H9 (cell line): ENCODE measurements at regions not wholly inside any gene's neighbourhood (a gene's known extent, or its start where the extent isn't known, plus 50 kb on each side); places are given as distances from the start of the nearest gene placed in this dataset.
"Not testable (repeated sequence)": the region's sequence is repeated elsewhere in the genome, so short reads cannot be mapped to it uniquely, and the experiment has no call there.

Experiments
- DNase-seq: peaks from one replicate; pipeline ENCODE4 v3.0.0-alpha.2; 2017
- H2AFZ ChIP-seq: one replicate; pipeline ENCODE4 v1.6.1; 2013; ENCODE audit warnings: mild to moderate bottlenecking, low read length, control low read depth, moderate library complexity
- H2AK5ac ChIP-seq: 2 replicates; pipeline ENCODE4 v1.6.1; 2013; ENCODE audit warnings: low read length, control low read depth, mixed read lengths; ENCODE audit not compliant: insufficient read length
- H2BK120ac ChIP-seq: one replicate; pipeline ENCODE4 v1.6.1; 2013; ENCODE audit warnings: low read depth, mild to moderate bottlenecking, low read length, control low read depth, inconsistent platforms; ENCODE audit not compliant: poor library complexity, severe bottlenecking
- H2BK12ac ChIP-seq: 2 replicates; pipeline ENCODE4 v1.6.1; 2013; ENCODE audit warnings: low read length, control low read depth, mixed read lengths, low read depth; ENCODE audit not compliant: insufficient read length
- H2BK15ac ChIP-seq: 2 replicates; pipeline ENCODE4 v1.6.1; 2013; ENCODE audit warnings: low read depth, low read length, control low read depth
- H2BK20ac ChIP-seq: one replicate; pipeline ENCODE4 v1.6.1; 2013; ENCODE audit warnings: low read depth, mild to moderate bottlenecking, low read length, control low read depth, inconsistent platforms; ENCODE audit not compliant: poor library complexity, severe bottlenecking
- H2BK5ac ChIP-seq: 2 replicates; pipeline ENCODE4 v1.6.1; 2013; ENCODE audit warnings: low read length, control low read depth, mixed read lengths; ENCODE audit not compliant: insufficient read length
- H3K14ac ChIP-seq: 2 replicates; pipeline ENCODE4 v1.6.1; 2013; ENCODE audit warnings: low read length, control low read depth; ENCODE audit not compliant: insufficient read depth
- H3K18ac ChIP-seq: 2 replicates; pipeline ENCODE4 v1.6.1; 2013; ENCODE audit warnings: low read depth, mild to moderate bottlenecking, mixed read lengths, low read length, control low read depth; ENCODE audit not compliant: insufficient read length
- H3K23ac ChIP-seq: 2 replicates; pipeline ENCODE4 v1.6.1; 2013; ENCODE audit warnings: low read length, control low read depth, mixed read lengths, low read depth; ENCODE audit not compliant: insufficient read length
- H3K23me2 ChIP-seq: 2 replicates; pipeline ENCODE4 v1.6.1; 2013; ENCODE audit warnings: low read depth, mild to moderate bottlenecking, mixed read lengths, low read length, control low read depth; ENCODE audit not compliant: insufficient read length, poor library complexity, severe bottlenecking
- H3K27ac ChIP-seq: 2 replicates; pipeline ENCODE4 v1.5.1; 2013; ENCODE audit warnings: low read length, control low read depth, mixed read lengths, low read depth; ENCODE audit not compliant: insufficient read length
- H3K27me3 ChIP-seq: 2 replicates; pipeline ENCODE4 v1.6.1; 2013; ENCODE audit warnings: low read length, control low read depth, inconsistent platforms; ENCODE audit not compliant: insufficient read depth
- H3K4ac ChIP-seq: 2 replicates; pipeline ENCODE4 v1.6.1; 2013; ENCODE audit warnings: low read depth, mild to moderate bottlenecking, control low read depth, inconsistent platforms, low read length, moderate library complexity
- H3K4me1 ChIP-seq: 2 replicates; pipeline ENCODE4 v1.6.1; 2013; ENCODE audit warnings: low read length, control low read depth, inconsistent platforms; ENCODE audit not compliant: insufficient read depth
- H3K4me2 ChIP-seq: 2 replicates; pipeline ENCODE4 v1.6.1; 2013; ENCODE audit warnings: low read length, control low read depth, mixed read lengths; ENCODE audit not compliant: insufficient read length, insufficient read depth
- H3K56ac ChIP-seq: 2 replicates; pipeline ENCODE4 v1.6.1; 2013; ENCODE audit warnings: low read depth, mild to moderate bottlenecking, mixed read lengths, low read length, control low read depth; ENCODE audit not compliant: insufficient read length
- H3K79me1 ChIP-seq: 2 replicates; pipeline ENCODE4 v1.6.1; 2013; ENCODE audit warnings: low read depth, mild to moderate bottlenecking, moderate library complexity, low read length, control low read depth, inconsistent platforms; ENCODE audit not compliant: insufficient read depth, poor library complexity, severe bottlenecking
- H3K79me2 ChIP-seq: 2 replicates; pipeline ENCODE4 v1.6.1; 2013; ENCODE audit warnings: low read length, control low read depth, inconsistent platforms; ENCODE audit not compliant: insufficient read depth
- H3K9ac ChIP-seq: 2 replicates; pipeline ENCODE4 v1.6.1; 2013; ENCODE audit warnings: low read length, control low read depth, mixed read lengths; ENCODE audit not compliant: insufficient read length; ENCODE audit errors: extremely low read depth
- H3K9me3 ChIP-seq: one replicate; pipeline ENCODE4 v1.6.1; 2013; ENCODE audit warnings: low read depth, low read length, inconsistent platforms; ENCODE audit not compliant: control insufficient read depth
- H3T11ph ChIP-seq: one replicate; pipeline ENCODE4 v1.6.1; 2013; ENCODE audit warnings: mild to moderate bottlenecking, low read length, control low read depth, inconsistent platforms
- H4K20me1 ChIP-seq: one replicate; pipeline ENCODE4 v1.6.1; 2013; ENCODE audit not compliant: control insufficient read depth, insufficient read length, insufficient read depth
- H4K5ac ChIP-seq: 2 replicates; pipeline ENCODE4 v1.6.1; 2013; ENCODE audit warnings: low read depth, mild to moderate bottlenecking, mixed read lengths, low read length, control low read depth; ENCODE audit not compliant: insufficient read length
- H4K8ac ChIP-seq: replicated peaks from 2 replicates; pipeline ENCODE4 v1.6.1; 2013; ENCODE audit warnings: low read length, control low read depth, mixed read lengths, low read depth; ENCODE audit not compliant: insufficient read length
- H4K91ac ChIP-seq: 2 replicates; pipeline ENCODE4 v1.6.1; 2013; ENCODE audit warnings: low read depth, mild to moderate bottlenecking, moderate library complexity, mixed read lengths, low read length, control low read depth; ENCODE audit not compliant: insufficient read length
- H3K27ac Mint-ChIP-seq, 3 experiments: 2 replicates in 2 of 3; 3 replicates in 1 of 3; pipeline ENCODE4 v1.8.0; 2020 to 2021; ENCODE audit warnings: mixed read lengths in 3 of 3, mild to moderate bottlenecking in 1 of 3, moderate library complexity in 1 of 3
- H3K27me3 Mint-ChIP-seq: 2 replicates; pipeline ENCODE4 v1.8.0; 2021; ENCODE audit warnings: low read depth, mild to moderate bottlenecking, moderate library complexity, mixed read lengths
- H3K36me3 Mint-ChIP-seq, 3 experiments: 2 replicates in 2 of 3; 3 replicates in 1 of 3; pipeline ENCODE4 v1.8.0; 2020 to 2021; ENCODE audit warnings: low read depth in 3 of 3, mixed read lengths in 3 of 3; ENCODE audit not compliant: insufficient read depth in 1 of 3
- H3K4me1 Mint-ChIP-seq, 2 experiments: 2 replicates each; pipeline ENCODE4 v1.8.0; 2020; ENCODE audit warnings: mixed read lengths in 2 of 2
- H3K4me3 Mint-ChIP-seq, 2 experiments: 2 replicates in 1 of 2; 3 replicates in 1 of 2; pipeline ENCODE4 v1.8.0; 2020 to 2021; ENCODE audit warnings: mild to moderate bottlenecking in 2 of 2, mixed read lengths in 2 of 2, moderate library complexity in 1 of 2
- H3K9me3 Mint-ChIP-seq, 2 experiments: 2 replicates in 1 of 2; 3 replicates in 1 of 2; pipeline ENCODE4 v1.8.0; 2020; ENCODE audit warnings: mild to moderate bottlenecking in 2 of 2, mixed read lengths in 2 of 2, moderate library complexity in 1 of 2
- CTCF ChIP-seq: fragments of 200-600 bp; sonication (generic); conservative IDR thresholded peaks from 3 replicates; pipeline ENCODE4 v1.8.0; 2021; ENCODE audit warnings: antibody characterized with exemption, mild to moderate bottlenecking
- WGBS: extraction: QIAGEN DNeasy Blood & Tissue Kit; methylation state at CpG from one replicate; pipeline ENCODE4 v1.1.7; 2013; ENCODE audit warnings: missing lambda C conversion rate, low lambda C conversion rate, mixed read lengths; ENCODE audit not compliant: insufficient read length; ENCODE audit errors: extremely low coverage; 5-methylcytosine and 5-hydroxymethylcytosine counted together

GRCh38 chr4:79547851-79548250 lies 139.8 kb upstream of the GK2 start:
- H3K27me3 Mint-ChIP-seq: no peaks in the 10 kb centered on the region
- peaks cover 12 to 14% of the 10 kb centered on the region in 2 experiments for H3K4me1 Mint-ChIP-seq
- Histone ChIP-seq H2BK120ac (no peak overlapping the region), H4K91ac (no peak overlapping the region), H2AFZ (no peak overlapping the region), H4K5ac (no peak overlapping the region), H4K20me1 (no peaks in the 10 kb centered on the region), H3K18ac (no peak overlapping the region), H2BK15ac (no peak overlapping the region), H3K23ac (no peak overlapping the region), H3K9me3 (peaks cover 5% of the 10 kb centered on the region), H2AK5ac (no peak overlapping the region), H3K79me2 (no peaks in the 10 kb centered on the region), H3K27ac (no peak overlapping the region), H3K4ac (no peak overlapping the region), H3T11ph (no peak overlapping the region), H3K79me1 (no peaks in the 10 kb centered on the region), H3K27me3 (no peaks in the 10 kb centered on the region), H3K4me2 (no peak overlapping the region), H2BK12ac (no peak overlapping the region), H3K23me2 (no peaks in the 10 kb centered on the region), H4K8ac (no peak overlapping the region), H3K9ac (no peak overlapping the region), H3K56ac (no peak overlapping the region), H2BK20ac (no peak overlapping the region), H2BK5ac (no peak overlapping the region), H3K4me1 (no peaks in the 10 kb centered on the region), H3K14ac (no peak overlapping the region)
- DNase-seq: no peak
- H3K4me3 Mint-ChIP-seq: no peak overlapping the region
- H3K27ac Mint-ChIP-seq: no peak overlapping the region
- H3K9me3 Mint-ChIP-seq: peaks cover 4 to 12% of the 10 kb centered on the region in 2 experiments
- no peak for TF ChIP-seq CTCF
- no CpG with 5 or more reads among the region's 3 CpGs for WGBS
- H3K36me3 Mint-ChIP-seq: peaks cover 8 to 70% (median 9%) of the 10 kb centered on the region in 3 experiments

- not testable (repeated sequence) for H3K9me3 Mint-ChIP-seq, H2AK5ac ChIP-seq
- peaks cover 0 to 50% (median 0%) of the 10 kb centered on the region in 3 experiments; a peak in 2 of 7 replicates for H3K36me3 Mint-ChIP-seq
These were observed 137.3 kb upstream of the GK2 start for GRCh38 chr4:79545292-79545691.

More at GRCh38 chr4:79545292-79545691, 137.3 kb upstream of the GK2 start:
- not testable (repeated sequence) for DNase-seq, H3K14ac ChIP-seq, H4K5ac ChIP-seq, H3K4me1 Mint-ChIP-seq, H3K23me2 ChIP-seq, H3K27ac ChIP-seq, H3K27me3 ChIP-seq, H3K4me3 Mint-ChIP-seq, H3K9ac ChIP-seq, H3K4me1 ChIP-seq, H3K23ac ChIP-seq, H3K27ac Mint-ChIP-seq, H3K56ac ChIP-seq, H2BK20ac ChIP-seq, H3K79me2 ChIP-seq, H3K18ac ChIP-seq, H2BK12ac ChIP-seq, H3K4me2 ChIP-seq, H3K27me3 Mint-ChIP-seq, H2BK120ac ChIP-seq, H3K9me3 ChIP-seq, H2BK5ac ChIP-seq, H2BK15ac ChIP-seq, H3T11ph ChIP-seq, H4K91ac ChIP-seq, H3K4ac ChIP-seq, H3K79me1 ChIP-seq, H2AFZ ChIP-seq, H4K8ac ChIP-seq, H4K20me1 ChIP-seq
- WGBS: no CpG with 5 or more reads among the region's 1 CpG
